ENCODE measurements at regions not wholly inside any gene's neighbourhood (a gene's known extent, or its start where the extent isn't known, plus 50 kb on each side); places are given as distances from the start of the nearest gene placed in this dataset.

DNA sequence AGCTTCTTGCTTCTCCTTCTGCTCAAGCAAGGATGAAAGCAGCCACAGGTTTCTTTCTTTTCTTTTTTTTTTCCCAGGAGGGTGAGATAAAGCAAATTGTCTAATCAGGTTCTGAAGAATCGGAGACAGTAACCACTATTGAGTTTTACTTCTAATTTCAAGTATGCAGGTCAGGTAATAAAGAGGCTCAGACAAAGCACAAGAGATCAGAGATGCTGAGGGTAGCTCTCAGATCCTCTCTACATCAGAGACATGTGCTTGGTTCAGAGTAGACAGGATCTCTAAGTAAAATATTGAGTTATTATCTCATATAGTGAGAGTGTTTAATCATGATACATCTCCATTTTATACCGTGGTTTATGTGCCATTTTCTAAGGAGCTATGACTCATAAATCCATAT is 168.5 kb downstream of the NFKBIZ start:
- no peaks in the 10 kb centered on the region for H3K36me3 ChIP-seq (ENCODE audit: insufficient read depth, low read length, poor library complexity, severe bottlenecking)
- no peaks in the 10 kb centered on the region for H3K4me1 ChIP-seq (ENCODE audit: insufficient read depth, low read length, poor library complexity, severe bottlenecking)
- no peaks in the 10 kb centered on the region for H3K27me3 ChIP-seq (replicated peaks; ENCODE audit: insufficient read depth, low read depth, low read length, poor library complexity)
- no peaks in the 10 kb centered on the region for H3K9me3 ChIP-seq (ENCODE audit: low read depth, low read length, poor library complexity, severe bottlenecking)
- H3K4me3 ChIP-seq (ENCODE audit: low read depth, low read length, poor library complexity, severe bottlenecking): no peak overlapping the region
- no peak overlapping the region for H3K27ac ChIP-seq (ENCODE audit: low read depth, low read length, poor library complexity, severe bottlenecking)
- intact Hi-C loops (cut with micrococcal nuclease; ENCODE audit: unreplicated experiment): no loop called here
- POLR2A ChIA-PET (ENCODE audit: low non-redundant PET): no interaction called here
- CTCF ChIA-PET: no interaction called here
- BruUV-seq (replicated peaks): no TSS peak
- DNase-seq (ENCODE audit: low spot score): no peak
- TF ChIP-seq, protein P1, sequence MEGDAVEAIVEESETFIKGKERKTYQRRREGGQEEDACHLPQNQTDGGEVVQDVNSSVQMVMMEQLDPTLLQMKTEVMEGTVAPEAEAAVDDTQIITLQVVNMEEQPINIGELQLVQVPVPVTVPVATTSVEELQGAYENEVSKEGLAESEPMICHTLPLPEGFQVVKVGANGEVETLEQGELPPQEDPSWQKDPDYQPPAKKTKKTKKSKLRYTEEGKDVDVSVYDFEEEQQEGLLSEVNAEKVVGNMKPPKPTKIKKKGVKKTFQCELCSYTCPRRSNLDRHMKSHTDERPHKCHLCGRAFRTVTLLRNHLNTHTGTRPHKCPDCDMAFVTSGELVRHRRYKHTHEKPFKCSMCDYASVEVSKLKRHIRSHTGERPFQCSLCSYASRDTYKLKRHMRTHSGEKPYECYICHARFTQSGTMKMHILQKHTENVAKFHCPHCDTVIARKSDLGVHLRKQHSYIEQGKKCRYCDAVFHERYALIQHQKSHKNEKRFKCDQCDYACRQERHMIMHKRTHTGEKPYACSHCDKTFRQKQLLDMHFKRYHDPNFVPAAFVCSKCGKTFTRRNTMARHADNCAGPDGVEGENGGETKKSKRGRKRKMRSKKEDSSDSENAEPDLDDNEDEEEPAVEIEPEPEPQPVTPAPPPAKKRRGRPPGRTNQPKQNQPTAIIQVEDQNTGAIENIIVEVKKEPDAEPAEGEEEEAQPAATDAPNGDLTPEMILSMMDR (conservative IDR thresholded peaks at IDR 0.05; ENCODE audit: low read depth, low read length): no peak
- no peak for TF ChIP-seq EZH2 (IDR thresholded peaks at IDR 0.05; ENCODE audit: borderline replicate concordance, low read depth, low read length, poor library complexity, severe bottlenecking)

DNA sequence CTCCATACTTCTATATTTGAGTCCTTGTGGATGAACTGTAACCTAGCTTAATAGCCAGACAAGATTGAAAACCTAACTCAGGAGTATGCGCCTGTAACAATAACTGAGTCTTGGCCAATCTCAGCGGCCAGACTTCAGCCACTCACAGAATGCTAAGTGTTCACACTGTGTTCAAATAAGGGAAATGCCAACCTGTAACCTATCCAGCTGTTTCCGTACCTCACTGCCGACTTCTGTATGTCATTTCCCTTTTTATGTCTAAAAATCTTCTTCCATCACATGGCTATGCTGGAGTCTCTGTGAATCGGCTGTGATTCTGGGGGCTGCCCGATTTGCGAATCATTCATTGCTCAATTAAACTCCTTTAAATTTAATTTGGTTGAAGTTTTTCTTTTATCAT is 169.2 kb downstream of the NFKBIZ start:
- no peaks in the 10 kb centered on the region for H3K4me1 ChIP-seq (ENCODE audit: insufficient read depth, low read length, poor library complexity, severe bottlenecking)
- DNase-seq (ENCODE audit: low spot score): no peak
- no peak overlapping the region for H3K27ac ChIP-seq (ENCODE audit: low read depth, low read length, poor library complexity, severe bottlenecking)
- H3K4me3 ChIP-seq (ENCODE audit: low read depth, low read length, poor library complexity, severe bottlenecking): no peak overlapping the region
- no peak for TF ChIP-seq EZH2 (IDR thresholded peaks at IDR 0.05; ENCODE audit: borderline replicate concordance, low read depth, low read length, poor library complexity, severe bottlenecking)
- intact Hi-C loops (cut with micrococcal nuclease; ENCODE audit: unreplicated experiment): no loop called here
- POLR2A ChIA-PET (ENCODE audit: low non-redundant PET): no interaction called here
- H3K36me3 ChIP-seq (ENCODE audit: insufficient read depth, low read length, poor library complexity, severe bottlenecking): no peaks in the 10 kb centered on the region
- BruUV-seq (replicated peaks): no TSS peak
- no peaks in the 10 kb centered on the region for H3K27me3 ChIP-seq (replicated peaks; ENCODE audit: insufficient read depth, low read depth, low read length, poor library complexity)
- H3K9me3 ChIP-seq (ENCODE audit: low read depth, low read length, poor library complexity, severe bottlenecking): no peaks in the 10 kb centered on the region
- CTCF ChIA-PET: no interaction called here

DNA sequence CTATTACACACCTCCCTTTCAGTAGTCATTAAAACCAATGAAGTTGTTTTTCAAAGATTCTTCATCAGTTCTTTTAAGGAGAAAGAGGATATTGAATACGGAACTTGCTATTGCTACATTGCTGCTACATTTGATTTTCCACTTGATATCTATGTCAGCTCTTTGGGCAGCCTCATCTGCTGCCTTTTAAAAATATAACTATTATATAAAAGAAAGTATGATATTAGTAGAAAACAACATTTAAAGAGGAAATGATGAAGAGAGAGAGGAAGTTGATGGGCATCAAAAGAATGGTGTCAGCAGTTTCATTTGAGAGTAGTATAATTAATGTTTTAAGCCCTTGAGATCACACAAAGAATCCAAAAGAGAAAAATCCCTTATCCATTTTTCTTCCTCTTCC is 171.4 kb downstream of the NFKBIZ start:
- Histone ChIP-seq H3K4me1 (ENCODE audit: insufficient read depth, low read length, poor library complexity, severe bottlenecking) (no peaks in the 10 kb centered on the region), H3K27ac (ENCODE audit: low read depth, low read length, poor library complexity, severe bottlenecking) (no peak overlapping the region), H3K27me3 (replicated peaks; ENCODE audit: insufficient read depth, low read depth, low read length, poor library complexity) (no peaks in the 10 kb centered on the region), H3K9me3 (ENCODE audit: low read depth, low read length, poor library complexity, severe bottlenecking) (no peaks in the 10 kb centered on the region), H3K36me3 (ENCODE audit: insufficient read depth, low read length, poor library complexity, severe bottlenecking) (no peaks in the 10 kb centered on the region), H3K4me3 (ENCODE audit: low read depth, low read length, poor library complexity, severe bottlenecking) (no peak overlapping the region)
- TF ChIP-seq EZH2 (IDR thresholded peaks at IDR 0.05; ENCODE audit: borderline replicate concordance, low read depth, low read length, poor library complexity, severe bottlenecking): no peak
- TF ChIP-seq, protein P1 (conservative IDR thresholded peaks at IDR 0.05; ENCODE audit: low read depth, low read length): no peak
- ChIA-PET POLR2A (ENCODE audit: low non-redundant PET) (interaction anchor here (0.6 kb wide), 1 partner anchor 1310 kb away, joined by 3 read pairs; no protein-coding TSS in a partner anchor), CTCF (no interaction called here)
- no peak for DNase-seq (ENCODE audit: low spot score)
- BruUV-seq (replicated peaks): no TSS peak
- intact Hi-C loops (cut with micrococcal nuclease; ENCODE audit: unreplicated experiment): no loop called here

DNA sequence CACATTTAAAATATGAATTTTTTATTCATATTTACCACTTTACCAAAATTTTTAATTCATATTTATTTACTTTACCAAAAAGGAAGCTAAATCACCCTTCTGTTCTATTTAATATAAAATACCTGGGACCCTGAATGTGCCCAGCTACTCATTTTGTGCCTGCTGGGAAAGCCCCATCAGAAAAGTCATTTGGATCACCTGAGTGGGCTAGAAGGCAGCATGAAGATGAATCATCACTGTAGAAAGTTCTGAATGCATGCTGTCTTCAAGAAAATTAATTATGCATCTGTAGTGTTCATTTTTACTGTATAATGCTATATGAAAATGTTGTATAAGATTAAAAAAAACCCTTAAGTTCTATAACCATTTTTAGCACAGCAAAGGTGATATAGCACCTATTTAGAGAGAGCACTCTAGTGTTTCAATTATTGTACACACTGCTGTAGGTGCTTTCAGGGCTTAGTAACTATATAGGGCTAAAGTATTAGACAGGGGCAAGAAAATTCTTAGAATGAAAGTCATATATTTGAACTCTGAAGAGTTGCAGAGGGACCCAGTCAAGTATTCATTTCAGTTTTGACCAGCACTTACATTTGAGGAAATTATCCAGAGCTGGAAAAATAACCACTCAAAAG is 175.1 kb downstream of the NFKBIZ start:
- no peak for TF ChIP-seq EZH2 (IDR thresholded peaks at IDR 0.05; ENCODE audit: borderline replicate concordance, low read depth, low read length, poor library complexity, severe bottlenecking)
- TF ChIP-seq, protein P1 (conservative IDR thresholded peaks at IDR 0.05; ENCODE audit: low read depth, low read length): no peak
- Histone ChIP-seq H3K4me3 (ENCODE audit: low read depth, low read length, poor library complexity, severe bottlenecking) (no peak overlapping the region), H3K4me1 (ENCODE audit: insufficient read depth, low read length, poor library complexity, severe bottlenecking) (no peaks in the 10 kb centered on the region), H3K27ac (ENCODE audit: low read depth, low read length, poor library complexity, severe bottlenecking) (no peak overlapping the region), H3K36me3 (ENCODE audit: insufficient read depth, low read length, poor library complexity, severe bottlenecking) (no peaks in the 10 kb centered on the region), H3K27me3 (replicated peaks; ENCODE audit: insufficient read depth, low read depth, low read length, poor library complexity) (no peaks in the 10 kb centered on the region), H3K9me3 (ENCODE audit: low read depth, low read length, poor library complexity, severe bottlenecking) (no peaks in the 10 kb centered on the region)
- intact Hi-C loops (cut with micrococcal nuclease; ENCODE audit: unreplicated experiment): no loop called here
- DNase-seq (ENCODE audit: low spot score): no peak
- ChIA-PET CTCF (no interaction called here), POLR2A (ENCODE audit: low non-redundant PET) (no interaction called here)
- no TSS peak for BruUV-seq (replicated peaks)

All from A673 (cell line).